OCI-LY7 (cell line): ENCODE measurements at regions not wholly inside any gene's neighbourhood (a gene's known extent, or its start where the extent isn't known, plus 50 kb on each side); places are given as distances from the start of the nearest gene placed in this dataset.

ENCODE experiments used
- CTCF ChIP-seq: fragments of 200-600 bp; sonication (generic); conservative IDR thresholded peaks from 2 replicates; pipeline ENCODE4 v1.5.1; 2014; ENCODE audit warnings: mild to moderate bottlenecking, antibody characterized with exemption, low read length, moderate library complexity, mixed read lengths
- EZH2phosphoT487 ChIP-seq: fragments of 200-600 bp; sonication (generic); IDR thresholded peaks from 2 replicates; pipeline ENCODE4 v1.6.1; 2018; ENCODE audit warnings: low read depth, borderline replicate concordance, mild to moderate bottlenecking, mixed run types, antibody characterized with exemption, low read length, moderate library complexity, mixed read lengths

- TF ChIP-seq CTCF (no peak), EZH2phosphoT487 (no peak)
Observed at GRCh38 chr2:65504814-65505697, 72.7 kb upstream of the SPRED2 start.
